Calu3 (cell line): ENCODE measurements at regions not wholly inside any gene's neighbourhood (a gene's known extent, or its start where the extent isn't known, plus 50 kb on each side); places are given as distances from the start of the nearest gene placed in this dataset.

Experiments used
- BruUV-seq: library from RNA; stranded (reverse); fragments of 400-500 nt; replicated peaks from 2 replicates; lab custom pipeline; 2021; lab: Mats Ljungman, UMichigan
- CTCF ChIA-PET: fragments of 300-600 bp; sonication (Branson Sonifier 250); formaldehyde crosslinking; loops from one replicate; lab custom pipeline; 2022; ENCODE audit warnings: antibody characterized with exemption; lab: Charles Lee
- DNase-seq: peaks from one replicate; pipeline ENCODE4 v3.0.0; 2022
- H3K27ac Mint-ChIP-seq: one replicate; pipeline ENCODE4 v1.8.0; 2022; ENCODE audit warnings: mixed read lengths; ENCODE audit not compliant: unreplicated experiment
- H3K27me3 Mint-ChIP-seq: one replicate; pipeline ENCODE4 v1.8.0; 2022; ENCODE audit warnings: mixed read lengths; ENCODE audit not compliant: unreplicated experiment
- H3K36me3 Mint-ChIP-seq: one replicate; pipeline ENCODE4 v1.8.0; 2022; ENCODE audit warnings: mild to moderate bottlenecking, moderate library complexity, mixed read lengths; ENCODE audit not compliant: insufficient read depth, unreplicated experiment
- H3K4me1 Mint-ChIP-seq: one replicate; pipeline ENCODE4 v1.8.0; 2022; ENCODE audit warnings: mild to moderate bottlenecking, low read depth, mixed read lengths; ENCODE audit not compliant: unreplicated experiment
- H3K4me3 Mint-ChIP-seq: one replicate; pipeline ENCODE4 v1.8.0; 2022; ENCODE audit warnings: mild to moderate bottlenecking, low read depth, moderate library complexity, mixed read lengths; ENCODE audit not compliant: unreplicated experiment
- H3K9me3 Mint-ChIP-seq: one replicate; pipeline ENCODE4 v1.8.0; 2022; ENCODE audit warnings: low read depth, mixed read lengths; ENCODE audit not compliant: unreplicated experiment
- intact Hi-C: fragments of 100-400 bp; cut with micrococcal nuclease; formaldehyde crosslinking; loops from one replicate; pipeline ENCODE4 v1.10.0; 2022; ENCODE audit not compliant: unreplicated experiment
- TF ChIP-seq, protein P1 (sequence below): fragments of 200-600 bp; IDR thresholded peaks from one replicate; pipeline ENCODE4 v1.8.0; 2022; ENCODE audit warnings: antibody characterized with exemption; ENCODE audit not compliant: unreplicated experiment

DNA sequence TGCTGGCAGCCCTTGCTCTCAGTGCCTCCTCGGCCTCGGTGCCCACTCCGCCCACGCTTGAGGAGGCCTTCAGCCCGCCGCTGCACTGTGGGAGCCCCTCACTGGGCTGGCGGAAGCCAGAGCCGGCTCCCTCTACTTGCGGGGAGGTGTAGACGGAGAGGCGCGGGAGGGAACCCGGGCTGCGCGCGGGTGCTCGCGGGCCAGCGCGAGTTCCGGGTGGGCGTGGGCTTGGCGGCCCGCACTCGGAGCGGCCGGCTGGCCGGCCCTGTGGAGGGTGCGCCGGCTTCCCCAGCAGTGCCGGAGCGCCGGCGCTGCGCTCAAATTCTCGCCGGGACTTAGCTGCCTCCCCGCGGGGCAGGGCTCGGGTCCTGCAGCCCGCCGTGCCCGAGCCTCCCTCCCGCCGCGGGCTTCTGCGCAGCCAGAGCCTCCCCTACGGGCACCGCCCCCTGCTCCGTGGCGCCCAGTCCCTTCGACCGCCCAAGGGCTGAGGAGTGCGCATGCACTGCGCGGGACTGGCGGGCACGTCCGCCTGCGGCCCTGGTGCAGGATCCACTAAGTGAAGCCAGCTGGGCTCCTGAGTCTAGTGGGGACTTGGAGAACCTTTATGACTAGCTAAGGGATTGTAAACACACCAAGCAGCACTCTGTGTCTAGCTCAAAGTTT lies 231.5 kb downstream of the EFHB start:
- TF ChIP-seq, protein P1, sequence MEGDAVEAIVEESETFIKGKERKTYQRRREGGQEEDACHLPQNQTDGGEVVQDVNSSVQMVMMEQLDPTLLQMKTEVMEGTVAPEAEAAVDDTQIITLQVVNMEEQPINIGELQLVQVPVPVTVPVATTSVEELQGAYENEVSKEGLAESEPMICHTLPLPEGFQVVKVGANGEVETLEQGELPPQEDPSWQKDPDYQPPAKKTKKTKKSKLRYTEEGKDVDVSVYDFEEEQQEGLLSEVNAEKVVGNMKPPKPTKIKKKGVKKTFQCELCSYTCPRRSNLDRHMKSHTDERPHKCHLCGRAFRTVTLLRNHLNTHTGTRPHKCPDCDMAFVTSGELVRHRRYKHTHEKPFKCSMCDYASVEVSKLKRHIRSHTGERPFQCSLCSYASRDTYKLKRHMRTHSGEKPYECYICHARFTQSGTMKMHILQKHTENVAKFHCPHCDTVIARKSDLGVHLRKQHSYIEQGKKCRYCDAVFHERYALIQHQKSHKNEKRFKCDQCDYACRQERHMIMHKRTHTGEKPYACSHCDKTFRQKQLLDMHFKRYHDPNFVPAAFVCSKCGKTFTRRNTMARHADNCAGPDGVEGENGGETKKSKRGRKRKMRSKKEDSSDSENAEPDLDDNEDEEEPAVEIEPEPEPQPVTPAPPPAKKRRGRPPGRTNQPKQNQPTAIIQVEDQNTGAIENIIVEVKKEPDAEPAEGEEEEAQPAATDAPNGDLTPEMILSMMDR, result no peak
- CTCF ChIA-PET, result no interaction called here
- intact Hi-C loops, result no loop called here
- Mint-ChIP-seq H3K27me3 (no peaks in the 10 kb centered on the region), H3K4me3 (no peak overlapping the region), H3K4me1 (no peaks in the 10 kb centered on the region), H3K27ac (no peak overlapping the region), H3K9me3 (peaks cover 2% of the 10 kb centered on the region), H3K36me3 (no peaks in the 10 kb centered on the region)
- no peak for DNase-seq
- BruUV-seq, result no TSS peak

DNA sequence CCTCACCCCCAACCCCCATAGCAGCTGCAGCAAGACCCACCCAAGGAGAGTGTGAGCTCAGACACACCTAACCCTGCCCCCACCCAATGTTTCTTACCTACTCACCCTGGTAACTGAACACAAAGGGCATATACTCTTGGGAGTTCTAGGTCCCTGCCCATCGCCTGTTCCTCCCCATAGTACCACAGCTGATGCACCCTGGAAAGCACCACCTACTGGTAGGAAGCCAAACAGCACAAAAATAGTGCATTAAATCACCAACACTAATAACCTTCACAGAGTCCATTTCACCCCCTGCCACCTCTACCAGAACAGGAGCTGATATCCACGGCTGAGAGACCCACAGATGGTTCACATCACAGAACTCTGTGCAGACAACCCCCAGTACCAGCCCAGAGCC lies 245.2 kb downstream of the EFHB start:
- Mint-ChIP-seq H3K27me3 (no peaks in the 10 kb centered on the region), H3K4me3 (no peak overlapping the region), H3K36me3 (no peaks in the 10 kb centered on the region), H3K27ac (no peak overlapping the region), H3K4me1 (no peaks in the 10 kb centered on the region), H3K9me3 (peaks cover 7% of the 10 kb centered on the region)
- BruUV-seq, result no TSS peak
- intact Hi-C loops, result no loop called here
- DNase-seq, result no peak
- CTCF ChIA-PET, result interaction anchor here (0.8 kb wide), 2 partner anchors 625 to 1803 kb away, joined by 3 read pairs; no protein-coding TSS in a partner anchor
- TF ChIP-seq, protein P1, result no peak

DNA sequence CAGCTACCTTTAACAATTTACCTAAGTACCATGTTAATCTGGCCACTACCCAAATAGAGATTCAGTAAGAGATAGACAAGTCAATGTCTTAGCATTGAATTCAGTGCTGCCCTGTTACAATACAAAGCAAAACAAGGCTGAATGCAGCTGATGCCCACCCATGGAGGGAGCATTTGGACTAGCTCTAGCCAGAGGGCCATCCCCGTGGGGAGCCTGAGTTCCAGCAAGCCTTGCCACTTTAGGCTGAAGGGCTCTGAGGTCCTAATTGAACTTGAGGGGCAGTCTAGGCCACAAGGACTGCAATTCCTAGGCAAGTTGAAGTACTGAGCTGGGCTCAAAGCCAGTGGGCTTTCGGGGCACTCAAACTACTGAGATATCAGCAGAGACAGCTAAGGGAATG lies 265.9 kb downstream of the EFHB start:
- no TSS peak for BruUV-seq
- Mint-ChIP-seq H3K36me3 (no peaks in the 10 kb centered on the region), H3K9me3 (no peaks in the 10 kb centered on the region), H3K4me3 (no peak overlapping the region), H3K4me1 (no peaks in the 10 kb centered on the region), H3K27me3 (no peaks in the 10 kb centered on the region), H3K27ac (no peak overlapping the region)
- DNase-seq, result no peak
- intact Hi-C loops, result no loop called here
- TF ChIP-seq, protein P1, result no peak
- CTCF ChIA-PET, result no interaction called here

DNA sequence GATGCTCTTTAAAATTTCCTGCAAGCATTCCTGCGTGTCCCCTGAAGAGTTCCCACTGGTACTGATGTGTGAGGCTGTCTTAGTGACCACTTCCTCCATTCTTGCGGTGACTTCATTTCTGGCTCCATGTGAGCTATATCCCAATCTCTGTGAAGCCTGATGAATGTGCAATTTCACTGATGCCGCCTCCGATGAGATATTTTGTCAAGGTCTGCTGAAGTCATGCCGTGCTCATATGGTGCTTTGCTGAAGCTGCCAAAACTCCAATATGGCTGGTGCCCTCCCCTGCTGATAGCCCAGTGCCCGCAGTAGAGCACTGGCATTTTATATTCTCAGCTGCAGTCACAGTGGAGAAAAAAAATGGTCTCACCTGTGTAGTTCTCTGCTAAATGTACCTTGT lies 271.5 kb downstream of the EFHB start:
- Mint-ChIP-seq H3K27ac (no peak overlapping the region), H3K27me3 (no peaks in the 10 kb centered on the region), H3K36me3 (no peaks in the 10 kb centered on the region), H3K9me3 (no peaks in the 10 kb centered on the region), H3K4me1 (no peaks in the 10 kb centered on the region), H3K4me3 (no peak overlapping the region)
- CTCF ChIA-PET, result no interaction called here
- BruUV-seq, result no TSS peak
- intact Hi-C loops, result no loop called here
- DNase-seq, result no peak
- TF ChIP-seq, protein P1, result no peak
